Stimulated activated CD4-positive, alpha-beta T cell treated with anti-CD3 and anti-CD28 coated beads, Interleukin-2, amount 100 ng/mL, for 24 hours (primary cell): ENCODE measurements at regions not wholly inside any gene's neighbourhood (a gene's known extent, or its start where the extent isn't known, plus 50 kb on each side); places are given as distances from the start of the nearest gene placed in this dataset.
A peak's percentile ranks its signal among the peaks of the same experiment; 100 is the strongest.

Source experiments
- DNase-seq, 2 donors: peaks; one replicate each; pipeline ENCODE4 v3.0.0-alpha.2; 2020

GRCh38 chrX:134747006-134747405 lies 50.0 kb downstream of the PABIR2 start:
- no peak for DNase-seq

- no peak for DNase-seq
Observed at GRCh38 chrX:134746410-134746785, 50.6 kb downstream of the PABIR2 start.

GRCh38 chrX:134745636-134746409 lies 51.2 kb downstream of the PABIR2 start:
- DNase-seq: no peak

GRCh38 chrX:134743091-134743490 lies 53.9 kb downstream of the PABIR2 start:
- no peak for DNase-seq

- DNase-seq: no peak
Observed at GRCh38 chrX:134742573-134742972, 54.4 kb downstream of the PABIR2 start.

- no peak for DNase-seq
Observed at GRCh38 chrX:134741746-134742145, 55.3 kb downstream of the PABIR2 start.

GRCh38 chrX:134738986-134739740 lies 57.8 kb downstream of the PABIR2 start:
- DNase-seq: no peak

GRCh38 chrX:134738445-134738844 lies 58.6 kb downstream of the PABIR2 start:
- no peak for DNase-seq

GRCh38 chrX:134737721-134738369 lies 59.2 kb downstream of the PABIR2 start:
- no peak for DNase-seq

GRCh38 chrX:134737061-134737460 lies 59.9 kb downstream of the PABIR2 start:
- DNase-seq: no peak

GRCh38 chrX:134736356-134736755 lies 60.6 kb downstream of the PABIR2 start:
- no peak for DNase-seq

GRCh38 chrX:134735015-134735414 lies 62.0 kb downstream of the PABIR2 start:
- DNase-seq: no peak

GRCh38 chrX:134734466-134734952 lies 62.5 kb downstream of the PABIR2 start:
- no peak for DNase-seq

GRCh38 chrX:134733591-134733990 lies 63.4 kb downstream of the PABIR2 start:
- DNase-seq: no peak

GRCh38 chrX:134732676-134733075 lies 64.3 kb downstream of the PABIR2 start:
- DNase-seq: no peak

GRCh38 chrX:134732152-134732551 lies 64.9 kb downstream of the PABIR2 start:
- no peak for DNase-seq

- no peak for DNase-seq
Observed at GRCh38 chrX:134727363-134727762, 69.1 kb upstream of the PLAC1 start.

- no peak for DNase-seq
Observed at GRCh38 chrX:134725103-134725690, 66.9 kb upstream of the PLAC1 start.

GRCh38 chrX:134721766-134722532 lies 63.7 kb upstream of the PLAC1 start:
- DNase-seq: no peak

GRCh38 chrX:134718966-134719317 lies 60.7 kb upstream of the PLAC1 start:
- DNase-seq: peak; percentile 17 to 21

- DNase-seq: peak in 1 of 2 donors; percentile 1
Observed at GRCh38 chrX:134718105-134718965, 60.1 kb upstream of the PLAC1 start.

- no peak for DNase-seq
Observed at GRCh38 chrX:134717698-134718097, 59.4 kb upstream of the PLAC1 start.
